ENCODE measurements at regions not wholly inside any gene's neighbourhood (a gene's known extent, or its start where the extent isn't known, plus 50 kb on each side); places are given as distances from the start of the nearest gene placed in this dataset.

DNA sequence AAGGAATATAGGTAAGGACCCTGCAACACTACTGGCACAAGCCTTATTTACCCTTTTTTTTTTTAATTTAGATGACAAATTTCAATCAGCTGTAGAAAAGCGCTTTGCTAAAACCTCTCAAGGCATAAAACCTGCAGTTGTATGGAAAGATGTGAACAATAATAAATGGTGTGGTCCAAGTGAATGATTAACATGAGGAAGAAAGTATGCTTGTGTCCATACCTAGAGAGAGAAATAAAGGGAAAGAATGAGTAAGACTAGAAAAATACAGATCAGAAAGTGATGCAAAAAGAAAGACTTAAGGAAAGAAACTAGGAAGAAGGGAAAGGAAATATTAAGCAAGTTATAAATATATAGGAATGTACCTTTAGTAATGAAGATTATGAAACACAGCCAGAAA lies 119.2 kb upstream of the SCN7A start:
- Histone ChIP-seq H2AFZ (no peak overlapping the region), H3K4me3 (no peak overlapping the region), H4K20me1 (replicated peaks; ENCODE audit: insufficient read depth) (no peaks in the 10 kb centered on the region), H3K4me2 (no peak overlapping the region), H3F3A (replicated peaks; ENCODE audit: low read depth) (peaks cover 5% of the 10 kb centered on the region; the same call in 1 of the 2 replicates), H3K36me3 (ENCODE audit: insufficient read depth) (no peaks in the 10 kb centered on the region), H3K27ac (ENCODE audit: low read depth) (no peak overlapping the region), H3K4me1 (ENCODE audit: insufficient read depth) (peaks cover 23% of the 10 kb centered on the region), H3K79me2 (replicated peaks; ENCODE audit: insufficient read depth) (no peaks in the 10 kb centered on the region), H3K9me2 (ENCODE audit: insufficient read depth) (no peaks in the 10 kb centered on the region), H3K27me3 (ENCODE audit: insufficient read depth) (peaks cover 4% of the 10 kb centered on the region; the same call in 1 of the 2 replicates)
- Mint-ChIP-seq H3K36me3 (ENCODE audit: low read depth) (no peaks in the 10 kb centered on the region; the same call in 1 of the 3 replicates), H3K27me3 (ENCODE audit: insufficient read depth, low read depth, poor library complexity) (peaks cover 7% of the 10 kb centered on the region), H3K4me1 (peaks cover 36% of the 10 kb centered on the region), H3K4me3 (no peak overlapping the region), H3K27ac (no peak overlapping the region), H3K9me3 (peaks cover 9% of the 10 kb centered on the region; the same call in 2 of the 3 replicates)
- DNase-seq (ENCODE audit: low spot score) (no peak), ATAC-seq (no peak)
- no peak for TF ChIP-seq STAT1 (IDR thresholded peaks at IDR 0.05; ENCODE audit: unreplicated experiment)
- TF ChIP-seq, protein P1, sequence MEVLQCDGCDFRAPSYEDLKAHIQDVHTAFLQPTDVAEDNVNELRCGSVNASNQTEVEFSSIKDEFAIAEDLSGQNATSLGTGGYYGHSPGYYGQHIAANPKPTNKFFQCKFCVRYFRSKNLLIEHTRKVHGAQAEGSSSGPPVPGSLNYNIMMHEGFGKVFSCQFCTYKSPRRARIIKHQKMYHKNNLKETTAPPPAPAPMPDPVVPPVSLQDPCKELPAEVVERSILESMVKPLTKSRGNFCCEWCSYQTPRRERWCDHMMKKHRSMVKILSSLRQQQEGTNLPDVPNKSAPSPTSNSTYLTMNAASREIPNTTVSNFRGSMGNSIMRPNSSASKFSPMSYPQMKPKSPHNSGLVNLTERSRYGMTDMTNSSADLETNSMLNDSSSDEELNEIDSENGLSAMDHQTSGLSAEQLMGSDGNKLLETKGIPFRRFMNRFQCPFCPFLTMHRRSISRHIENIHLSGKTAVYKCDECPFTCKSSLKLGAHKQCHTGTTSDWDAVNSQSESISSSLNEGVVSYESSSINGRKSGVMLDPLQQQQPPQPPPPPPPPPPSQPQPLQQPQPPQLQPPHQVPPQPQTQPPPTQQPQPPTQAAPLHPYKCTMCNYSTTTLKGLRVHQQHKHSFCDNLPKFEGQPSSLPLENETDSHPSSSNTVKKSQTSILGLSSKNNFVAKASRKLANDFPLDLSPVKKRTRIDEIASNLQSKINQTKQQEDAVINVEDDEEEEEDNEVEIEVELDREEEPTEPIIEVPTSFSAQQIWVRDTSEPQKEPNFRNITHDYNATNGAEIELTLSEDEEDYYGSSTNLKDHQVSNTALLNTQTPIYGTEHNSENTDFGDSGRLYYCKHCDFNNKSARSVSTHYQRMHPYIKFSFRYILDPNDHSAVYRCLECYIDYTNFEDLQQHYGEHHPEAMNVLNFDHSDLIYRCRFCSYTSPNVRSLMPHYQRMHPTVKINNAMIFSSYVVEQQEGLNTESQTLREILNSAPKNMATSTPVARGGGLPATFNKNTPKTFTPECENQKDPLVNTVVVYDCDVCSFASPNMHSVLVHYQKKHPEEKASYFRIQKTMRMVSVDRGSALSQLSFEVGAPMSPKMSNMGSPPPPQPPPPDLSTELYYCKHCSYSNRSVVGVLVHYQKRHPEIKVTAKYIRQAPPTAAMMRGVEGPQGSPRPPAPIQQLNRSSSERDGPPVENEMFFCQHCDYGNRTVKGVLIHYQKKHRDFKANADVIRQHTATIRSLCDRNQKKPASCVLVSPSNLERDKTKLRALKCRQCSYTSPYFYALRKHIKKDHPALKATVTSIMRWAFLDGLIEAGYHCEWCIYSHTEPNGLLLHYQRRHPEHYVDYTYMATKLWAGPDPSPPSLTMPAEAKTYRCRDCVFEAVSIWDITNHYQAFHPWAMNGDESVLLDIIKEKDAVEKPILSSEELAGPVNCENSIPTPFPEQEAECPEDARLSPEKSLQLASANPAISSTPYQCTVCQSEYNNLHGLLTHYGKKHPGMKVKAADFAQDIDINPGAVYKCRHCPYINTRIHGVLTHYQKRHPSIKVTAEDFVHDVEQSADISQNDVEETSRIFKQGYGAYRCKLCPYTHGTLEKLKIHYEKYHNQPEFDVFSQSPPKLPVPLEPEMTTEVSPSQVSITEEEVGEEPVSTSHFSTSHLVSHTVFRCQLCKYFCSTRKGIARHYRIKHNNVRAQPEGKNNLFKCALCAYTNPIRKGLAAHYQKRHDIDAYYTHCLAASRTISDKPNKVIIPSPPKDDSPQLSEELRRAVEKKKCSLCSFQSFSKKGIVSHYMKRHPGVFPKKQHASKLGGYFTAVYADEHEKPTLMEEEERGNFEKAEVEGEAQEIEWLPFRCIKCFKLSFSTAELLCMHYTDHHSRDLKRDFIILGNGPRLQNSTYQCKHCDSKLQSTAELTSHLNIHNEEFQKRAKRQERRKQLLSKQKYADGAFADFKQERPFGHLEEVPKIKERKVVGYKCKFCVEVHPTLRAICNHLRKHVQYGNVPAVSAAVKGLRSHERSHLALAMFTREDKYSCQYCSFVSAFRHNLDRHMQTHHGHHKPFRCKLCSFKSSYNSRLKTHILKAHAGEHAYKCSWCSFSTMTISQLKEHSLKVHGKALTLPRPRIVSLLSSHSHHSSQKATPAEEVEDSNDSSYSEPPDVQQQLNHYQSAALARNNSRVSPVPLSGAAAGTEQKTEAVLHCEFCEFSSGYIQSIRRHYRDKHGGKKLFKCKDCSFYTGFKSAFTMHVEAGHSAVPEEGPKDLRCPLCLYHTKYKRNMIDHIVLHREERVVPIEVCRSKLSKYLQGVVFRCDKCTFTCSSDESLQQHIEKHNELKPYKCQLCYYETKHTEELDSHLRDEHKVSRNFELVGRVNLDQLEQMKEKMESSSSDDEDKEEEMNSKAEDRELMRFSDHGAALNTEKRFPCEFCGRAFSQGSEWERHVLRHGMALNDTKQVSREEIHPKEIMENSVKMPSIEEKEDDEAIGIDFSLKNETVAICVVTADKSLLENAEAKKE (CRISPR knock-in tag; IDR thresholded peaks at IDR 0.05), result no peak
- TF ChIP-seq ZNF114 (CRISPR knock-in tag; IDR thresholded peaks at IDR 0.05), result no peak
- TF ChIP-seq ZNF331 (CRISPR knock-in tag; IDR thresholded peaks at IDR 0.05; ENCODE audit: low read depth), result no peak
- no peak for TF ChIP-seq CREB1 (CRISPR knock-in tag; IDR thresholded peaks at IDR 0.05; ENCODE audit: low read depth)
- TF ChIP-seq, protein P2, sequence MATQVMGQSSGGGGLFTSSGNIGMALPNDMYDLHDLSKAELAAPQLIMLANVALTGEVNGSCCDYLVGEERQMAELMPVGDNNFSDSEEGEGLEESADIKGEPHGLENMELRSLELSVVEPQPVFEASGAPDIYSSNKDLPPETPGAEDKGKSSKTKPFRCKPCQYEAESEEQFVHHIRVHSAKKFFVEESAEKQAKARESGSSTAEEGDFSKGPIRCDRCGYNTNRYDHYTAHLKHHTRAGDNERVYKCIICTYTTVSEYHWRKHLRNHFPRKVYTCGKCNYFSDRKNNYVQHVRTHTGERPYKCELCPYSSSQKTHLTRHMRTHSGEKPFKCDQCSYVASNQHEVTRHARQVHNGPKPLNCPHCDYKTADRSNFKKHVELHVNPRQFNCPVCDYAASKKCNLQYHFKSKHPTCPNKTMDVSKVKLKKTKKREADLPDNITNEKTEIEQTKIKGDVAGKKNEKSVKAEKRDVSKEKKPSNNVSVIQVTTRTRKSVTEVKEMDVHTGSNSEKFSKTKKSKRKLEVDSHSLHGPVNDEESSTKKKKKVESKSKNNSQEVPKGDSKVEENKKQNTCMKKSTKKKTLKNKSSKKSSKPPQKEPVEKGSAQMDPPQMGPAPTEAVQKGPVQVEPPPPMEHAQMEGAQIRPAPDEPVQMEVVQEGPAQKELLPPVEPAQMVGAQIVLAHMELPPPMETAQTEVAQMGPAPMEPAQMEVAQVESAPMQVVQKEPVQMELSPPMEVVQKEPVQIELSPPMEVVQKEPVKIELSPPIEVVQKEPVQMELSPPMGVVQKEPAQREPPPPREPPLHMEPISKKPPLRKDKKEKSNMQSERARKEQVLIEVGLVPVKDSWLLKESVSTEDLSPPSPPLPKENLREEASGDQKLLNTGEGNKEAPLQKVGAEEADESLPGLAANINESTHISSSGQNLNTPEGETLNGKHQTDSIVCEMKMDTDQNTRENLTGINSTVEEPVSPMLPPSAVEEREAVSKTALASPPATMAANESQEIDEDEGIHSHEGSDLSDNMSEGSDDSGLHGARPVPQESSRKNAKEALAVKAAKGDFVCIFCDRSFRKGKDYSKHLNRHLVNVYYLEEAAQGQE (IDR thresholded peaks at IDR 0.05; ENCODE audit: unreplicated experiment), result no peak
- TF ChIP-seq, protein P3, sequence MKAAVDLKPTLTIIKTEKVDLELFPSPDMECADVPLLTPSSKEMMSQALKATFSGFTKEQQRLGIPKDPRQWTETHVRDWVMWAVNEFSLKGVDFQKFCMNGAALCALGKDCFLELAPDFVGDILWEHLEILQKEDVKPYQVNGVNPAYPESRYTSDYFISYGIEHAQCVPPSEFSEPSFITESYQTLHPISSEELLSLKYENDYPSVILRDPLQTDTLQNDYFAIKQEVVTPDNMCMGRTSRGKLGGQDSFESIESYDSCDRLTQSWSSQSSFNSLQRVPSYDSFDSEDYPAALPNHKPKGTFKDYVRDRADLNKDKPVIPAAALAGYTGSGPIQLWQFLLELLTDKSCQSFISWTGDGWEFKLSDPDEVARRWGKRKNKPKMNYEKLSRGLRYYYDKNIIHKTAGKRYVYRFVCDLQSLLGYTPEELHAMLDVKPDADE (IDR thresholded peaks at IDR 0.05), result no peak
- TF ChIP-seq JUNB (IDR thresholded peaks at IDR 0.05; ENCODE audit: unreplicated experiment), result no peak
- no peak for TF ChIP-seq EZH2 (IDR thresholded peaks at IDR 0.05; ENCODE audit: low read depth, unreplicated experiment)
- no peak for TF ChIP-seq NANOG (IDR thresholded peaks at IDR 0.05; ENCODE audit: borderline replicate concordance)

Data from GM23338 (cell line).